Trophoblast cell (in vitro differentiated cells and primary cell): ENCODE measurements at regions not wholly inside any gene's neighbourhood (a gene's known extent, or its start where the extent isn't known, plus 50 kb on each side); places are given as distances from the start of the nearest gene placed in this dataset.

Experiments
- DNase-seq, 2 donors: peaks; one replicate each; pipeline ENCODE4 v3.0.0-alpha.2; 2016
- H2AFZ ChIP-seq: 2 replicates; pipeline ENCODE4 v1.6.1; 2013; ENCODE audit warnings: low read length, moderate library complexity, mild to moderate bottlenecking; ENCODE audit not compliant: insufficient read depth, poor library complexity
- H2AK5ac ChIP-seq: 2 replicates; pipeline ENCODE4 v1.6.1; 2013; ENCODE audit warnings: mild to moderate bottlenecking, low read length
- H2BK120ac ChIP-seq: 2 replicates; pipeline ENCODE4 v1.6.1; 2013; ENCODE audit warnings: low read length, mild to moderate bottlenecking, moderate library complexity; ENCODE audit not compliant: insufficient read depth, poor library complexity
- H2BK12ac ChIP-seq: 2 replicates; pipeline ENCODE4 v1.6.1; 2013; ENCODE audit warnings: mild to moderate bottlenecking, low read length, moderate library complexity
- H2BK5ac ChIP-seq: 2 replicates; pipeline ENCODE4 v1.6.1; 2013; ENCODE audit warnings: low read length, low read depth, moderate library complexity, mild to moderate bottlenecking; ENCODE audit not compliant: poor library complexity
- H3K14ac ChIP-seq: 2 replicates; pipeline ENCODE4 v1.6.1; 2013; ENCODE audit warnings: mild to moderate bottlenecking, low read length
- H3K18ac ChIP-seq: 2 replicates; pipeline ENCODE4 v1.6.1; 2013; ENCODE audit warnings: mild to moderate bottlenecking, low read length
- H3K23ac ChIP-seq: 2 replicates; pipeline ENCODE4 v1.6.1; 2013; ENCODE audit warnings: low read length
- H3K27ac ChIP-seq: 2 replicates; pipeline ENCODE4 v1.5.1; 2013; ENCODE audit warnings: low read depth, mild to moderate bottlenecking, inconsistent platforms, low read length, moderate library complexity
- H3K27me3 ChIP-seq: 2 replicates; pipeline ENCODE4 v1.6.1; 2013; ENCODE audit warnings: inconsistent platforms, mild to moderate bottlenecking, low read length, moderate library complexity; ENCODE audit not compliant: insufficient read depth
- H3K36me3 ChIP-seq, 2 experiments: 1 replicate in 1 of 2; 2 replicates in 1 of 2; pipeline ENCODE4 v1.6.1; 2013; ENCODE audit warnings: low read length in 2 of 2, mild to moderate bottlenecking in 2 of 2, moderate library complexity in 1 of 2; ENCODE audit not compliant: insufficient read depth in 2 of 2, control insufficient read depth in 1 of 2
- H3K4ac ChIP-seq: 2 replicates; pipeline ENCODE4 v1.6.1; 2013; ENCODE audit warnings: low read depth, mild to moderate bottlenecking, low read length, moderate library complexity
- H3K4me1 ChIP-seq, 2 experiments: 1 replicate in 1 of 2; 2 replicates in 1 of 2; pipeline ENCODE4 v1.6.1; 2013; ENCODE audit warnings: low read length in 2 of 2, mild to moderate bottlenecking in 2 of 2, moderate library complexity in 1 of 2; ENCODE audit not compliant: insufficient read depth in 2 of 2, control insufficient read depth in 1 of 2
- H3K4me2 ChIP-seq: 2 replicates; pipeline ENCODE4 v1.6.1; 2013; ENCODE audit warnings: inconsistent platforms, mild to moderate bottlenecking, low read length, moderate library complexity
- H3K4me3 ChIP-seq: 2 replicates; pipeline ENCODE4 v1.5.1; 2013; ENCODE audit warnings: mild to moderate bottlenecking, low read depth, low read length, inconsistent platforms
- H3K79me1 ChIP-seq: one replicate; pipeline ENCODE4 v1.6.1; 2013; ENCODE audit warnings: low read length
- H3K79me2 ChIP-seq: 2 replicates; pipeline ENCODE4 v1.6.1; 2013; ENCODE audit warnings: low read length, mild to moderate bottlenecking; ENCODE audit not compliant: control insufficient read depth, insufficient read depth, poor library complexity
- H3K9ac ChIP-seq: 2 replicates; pipeline ENCODE4 v1.6.1; 2013; ENCODE audit warnings: mild to moderate bottlenecking, low read length
- H3K9me3 ChIP-seq: 2 replicates; pipeline ENCODE4 v1.6.1; 2013; ENCODE audit warnings: low read depth, mild to moderate bottlenecking, control low read depth, inconsistent platforms, low read length; ENCODE audit not compliant: insufficient read depth
- H4K12ac ChIP-seq: 2 replicates; pipeline ENCODE4 v1.6.1; 2013; ENCODE audit warnings: low read depth, mild to moderate bottlenecking, low read length, moderate library complexity
- H4K8ac ChIP-seq: 2 replicates; pipeline ENCODE4 v1.6.1; 2013; ENCODE audit warnings: low read depth, mild to moderate bottlenecking, low read length, moderate library complexity
- H4K91ac ChIP-seq: one replicate; pipeline ENCODE4 v1.6.1; 2013; ENCODE audit warnings: low read depth, mild to moderate bottlenecking, low read length, moderate library complexity
- WGBS: extraction: QIAGEN DNeasy Blood & Tissue Kit; methylation state at CpG from one replicate; pipeline ENCODE4 v1.1.7; 2013; ENCODE audit warnings: missing lambda C conversion rate; ENCODE audit not compliant: insufficient read length, insufficient coverage; ENCODE audit errors: extremely low coverage; 5-methylcytosine and 5-hydroxymethylcytosine counted together

- Histone ChIP-seq H3K79me2 (no peaks in the 10 kb centered on the region), H3K4me1 (no peaks in the 10 kb centered on the region), H3K27me3 (no peaks in the 10 kb centered on the region), H3K9me3 (no peaks in the 10 kb centered on the region), H3K18ac (no peak overlapping the region), H3K4me3 (no peak overlapping the region), H3K4me2 (no peak overlapping the region), H4K91ac (no peak overlapping the region), H2AK5ac (no peak overlapping the region), H3K4ac (no peak overlapping the region), H2BK120ac (no peak overlapping the region), H4K12ac (no peak overlapping the region), H2BK12ac (no peak overlapping the region), H2BK5ac (no peak overlapping the region), H3K9ac (no peak overlapping the region), H3K14ac (no peak overlapping the region), H3K27ac (no peak overlapping the region), H3K36me3 (no peaks in the 10 kb centered on the region), H3K79me1 (no peaks in the 10 kb centered on the region), H3K23ac (no peak overlapping the region), H4K8ac (no peak overlapping the region), H2AFZ (no peak overlapping the region)
- DNase-seq: no peak
- no CpG with 5 or more reads among the region's 1 CpG for WGBS
These were observed 187.8 kb upstream of the KRR1 start for GRCh38 chr12:75699251-75699650.

GRCh38 chr12:75698052-75698451, 186.6 kb upstream of the KRR1 start:
- no peak overlapping the region for H3K9ac ChIP-seq
- DNase-seq: peak; percentile 5 to 64
- WGBS: no CpG with 5 or more reads among the region's 1 CpG
- no peak overlapping the region for H3K27ac ChIP-seq
- no peak overlapping the region for H4K8ac ChIP-seq
- no peaks in the 10 kb centered on the region for H3K36me3 ChIP-seq
- H2BK5ac ChIP-seq: no peak overlapping the region
- no peak overlapping the region for H3K14ac ChIP-seq
- no peak overlapping the region for H3K4me3 ChIP-seq
- H3K9me3 ChIP-seq: no peaks in the 10 kb centered on the region
- no peak overlapping the region for H3K4ac ChIP-seq
- H2AK5ac ChIP-seq: no peak overlapping the region
- H3K79me1 ChIP-seq: no peaks in the 10 kb centered on the region
- no peaks in the 10 kb centered on the region for H3K79me2 ChIP-seq
- H3K23ac ChIP-seq: no peak overlapping the region
- H3K27me3 ChIP-seq: no peaks in the 10 kb centered on the region
- H4K91ac ChIP-seq: no peak overlapping the region
- no peak overlapping the region for H4K12ac ChIP-seq
- no peak overlapping the region for H2AFZ ChIP-seq
- H3K4me1 ChIP-seq: no peaks in the 10 kb centered on the region
- H2BK12ac ChIP-seq: no peak overlapping the region
- no peak overlapping the region for H3K4me2 ChIP-seq
- H2BK120ac ChIP-seq: no peak overlapping the region
- H3K18ac ChIP-seq: no peak overlapping the region

- no peak overlapping the region for H2BK120ac ChIP-seq
- H3K9ac ChIP-seq: no peak overlapping the region
- H3K36me3 ChIP-seq: no peaks in the 10 kb centered on the region
- no peaks in the 10 kb centered on the region for H3K4me1 ChIP-seq
- H4K8ac ChIP-seq: no peak overlapping the region
- H3K4ac ChIP-seq: no peak overlapping the region
- H2BK12ac ChIP-seq: no peak overlapping the region
- no peak overlapping the region for H3K4me3 ChIP-seq
- no peaks in the 10 kb centered on the region for H3K79me2 ChIP-seq
- H3K27me3 ChIP-seq: no peaks in the 10 kb centered on the region
- H3K14ac ChIP-seq: no peak overlapping the region
- no peak overlapping the region for H2BK5ac ChIP-seq
- no peak for DNase-seq
- H3K18ac ChIP-seq: no peak overlapping the region
- no peak overlapping the region for H3K27ac ChIP-seq
- no peak overlapping the region for H2AFZ ChIP-seq
- no peak overlapping the region for H4K91ac ChIP-seq
- no peaks in the 10 kb centered on the region for H3K79me1 ChIP-seq
- no peak overlapping the region for H3K4me2 ChIP-seq
- WGBS: no CpG with 5 or more reads among the region's 4 CpGs
- no peaks in the 10 kb centered on the region for H3K9me3 ChIP-seq
- H3K23ac ChIP-seq: no peak overlapping the region
- H4K12ac ChIP-seq: no peak overlapping the region
- H2AK5ac ChIP-seq: no peak overlapping the region
These were observed 184.5 kb upstream of the KRR1 start for GRCh38 chr12:75695926-75696325.

- H3K27ac ChIP-seq: no peak overlapping the region
- H2BK12ac ChIP-seq: no peak overlapping the region
- no peaks in the 10 kb centered on the region for H3K27me3 ChIP-seq
- H3K4ac ChIP-seq: no peak overlapping the region
- no peaks in the 10 kb centered on the region for H3K4me1 ChIP-seq
- no peak overlapping the region for H3K14ac ChIP-seq
- no peak overlapping the region for H2AK5ac ChIP-seq
- WGBS: no CpG with 5 or more reads among the region's 1 CpG
- H2AFZ ChIP-seq: no peak overlapping the region
- no peaks in the 10 kb centered on the region for H3K79me1 ChIP-seq
- H3K4me2 ChIP-seq: no peak overlapping the region
- H4K12ac ChIP-seq: no peak overlapping the region
- no peak overlapping the region for H3K4me3 ChIP-seq
- H3K79me2 ChIP-seq: no peaks in the 10 kb centered on the region
- no peak overlapping the region for H2BK120ac ChIP-seq
- no peak overlapping the region for H4K91ac ChIP-seq
- H2BK5ac ChIP-seq: no peak overlapping the region
- H4K8ac ChIP-seq: no peak overlapping the region
- H3K9me3 ChIP-seq: no peaks in the 10 kb centered on the region
- H3K23ac ChIP-seq: no peak overlapping the region
- no peak overlapping the region for H3K9ac ChIP-seq
- no peaks in the 10 kb centered on the region for H3K36me3 ChIP-seq
- no peak overlapping the region for H3K18ac ChIP-seq
- no peak for DNase-seq
These were observed 183.3 kb upstream of the KRR1 start for GRCh38 chr12:75694534-75695268.
